ENCODE measurements at regions not wholly inside any gene's neighbourhood (a gene's known extent, or its start where the extent isn't known, plus 50 kb on each side); places are given as distances from the start of the nearest gene placed in this dataset.

GRCh38 chr4:147327322-147327721 is 153.6 kb upstream of the EDNRA start (continued):
- TF ChIP-seq FOXP4 (CRISPR knock-in tag; IDR thresholded peaks at IDR 0.05) = no peak
- TF ChIP-seq EMX1 (CRISPR knock-in tag; IDR thresholded peaks at IDR 0.05) = no peak
- TF ChIP-seq, protein P1, sequence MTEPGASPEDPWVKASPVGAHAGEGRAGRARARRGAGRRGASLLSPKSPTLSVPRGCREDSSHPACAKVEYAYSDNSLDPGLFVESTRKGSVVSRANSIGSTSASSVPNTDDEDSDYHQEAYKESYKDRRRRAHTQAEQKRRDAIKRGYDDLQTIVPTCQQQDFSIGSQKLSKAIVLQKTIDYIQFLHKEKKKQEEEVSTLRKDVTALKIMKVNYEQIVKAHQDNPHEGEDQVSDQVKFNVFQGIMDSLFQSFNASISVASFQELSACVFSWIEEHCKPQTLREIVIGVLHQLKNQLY (CRISPR knock-in tag; IDR thresholded peaks at IDR 0.05) = no peak
- TF ChIP-seq ZNF396 (CRISPR knock-in tag; IDR thresholded peaks at IDR 0.05; ENCODE audit: borderline replicate concordance) = no peak
- TF ChIP-seq PREB (CRISPR knock-in tag; IDR thresholded peaks at IDR 0.05; ENCODE audit: borderline replicate concordance) = no peak

- no peak overlapping the region for H3K27ac Mint-ChIP-seq
- no peak overlapping the region for H3K4me3 Mint-ChIP-seq
- CTCF ChIA-PET = no interaction called here
- TF ChIP-seq PREB (CRISPR knock-in tag; IDR thresholded peaks at IDR 0.05; ENCODE audit: borderline replicate concordance) (no peak), SP1 (CRISPR knock-in tag; conservative IDR thresholded peaks at IDR 0.05) (no peak), CBFB (CRISPR knock-in tag; IDR thresholded peaks at IDR 0.05; ENCODE audit: low read depth) (no peak), NR2C2 (CRISPR knock-in tag; IDR thresholded peaks at IDR 0.05) (no peak), ZNF281 (CRISPR knock-in tag; IDR thresholded peaks at IDR 0.05) (no peak), JAZF1 (CRISPR knock-in tag; IDR thresholded peaks at IDR 0.05) (no peak), CREB1 (CRISPR knock-in tag; IDR thresholded peaks at IDR 0.05) (no peak), ZNF423 (CRISPR knock-in tag; IDR thresholded peaks at IDR 0.05) (no peak), TP53 (CRISPR knock-in tag; IDR thresholded peaks at IDR 0.05) (no peak), JUN (CRISPR knock-in tag; IDR thresholded peaks at IDR 0.05) (no peak), GTF2I (CRISPR knock-in tag; conservative IDR thresholded peaks at IDR 0.05) (no peak), NFE2L1 (CRISPR knock-in tag; IDR thresholded peaks at IDR 0.05) (no peak), HMGXB4 (CRISPR knock-in tag; IDR thresholded peaks at IDR 0.05) (no peak)
- TF ChIP-seq, protein P2, sequence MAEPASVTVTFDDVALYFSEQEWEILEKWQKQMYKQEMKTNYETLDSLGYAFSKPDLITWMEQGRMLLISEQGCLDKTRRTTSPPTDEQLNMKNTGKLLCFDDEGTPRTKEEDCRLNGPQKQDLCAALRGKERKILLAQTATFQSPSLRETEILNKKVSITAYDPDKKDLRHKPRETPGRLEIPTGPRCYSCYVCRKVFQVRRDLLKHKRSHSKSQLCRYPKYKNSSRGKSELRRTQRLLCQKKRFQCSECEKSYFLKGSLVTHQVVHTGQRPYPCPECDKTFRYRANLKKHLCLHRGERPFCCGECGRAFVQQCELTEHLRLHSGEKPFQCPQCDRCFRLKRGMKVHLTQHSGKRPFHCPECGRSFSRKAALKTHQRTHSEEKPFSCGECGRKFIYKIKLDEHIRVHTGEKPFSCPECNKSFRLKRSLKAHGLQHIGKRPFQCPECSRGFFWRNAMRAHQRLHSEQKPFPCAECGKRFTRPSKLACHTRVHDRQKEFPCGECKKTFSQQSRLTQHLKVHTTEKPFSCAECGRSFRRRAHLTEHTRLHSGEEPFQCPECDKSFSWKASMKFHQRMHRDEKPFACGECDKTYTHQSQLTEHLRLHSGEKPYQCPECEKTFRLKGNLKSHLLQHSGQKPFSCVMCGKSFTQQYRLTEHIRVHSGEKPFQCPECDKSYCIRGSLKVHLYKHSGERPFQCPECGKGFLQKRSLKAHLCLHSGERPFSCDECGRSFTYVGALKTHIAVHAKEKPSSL (CRISPR knock-in tag; conservative IDR thresholded peaks at IDR 0.05) = no peak
- TF ChIP-seq, protein P3, sequence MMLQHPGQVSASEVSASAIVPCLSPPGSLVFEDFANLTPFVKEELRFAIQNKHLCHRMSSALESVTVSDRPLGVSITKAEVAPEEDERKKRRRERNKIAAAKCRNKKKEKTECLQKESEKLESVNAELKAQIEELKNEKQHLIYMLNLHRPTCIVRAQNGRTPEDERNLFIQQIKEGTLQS (CRISPR knock-in tag; conservative IDR thresholded peaks at IDR 0.05) = no peak
- TF ChIP-seq, protein P4, sequence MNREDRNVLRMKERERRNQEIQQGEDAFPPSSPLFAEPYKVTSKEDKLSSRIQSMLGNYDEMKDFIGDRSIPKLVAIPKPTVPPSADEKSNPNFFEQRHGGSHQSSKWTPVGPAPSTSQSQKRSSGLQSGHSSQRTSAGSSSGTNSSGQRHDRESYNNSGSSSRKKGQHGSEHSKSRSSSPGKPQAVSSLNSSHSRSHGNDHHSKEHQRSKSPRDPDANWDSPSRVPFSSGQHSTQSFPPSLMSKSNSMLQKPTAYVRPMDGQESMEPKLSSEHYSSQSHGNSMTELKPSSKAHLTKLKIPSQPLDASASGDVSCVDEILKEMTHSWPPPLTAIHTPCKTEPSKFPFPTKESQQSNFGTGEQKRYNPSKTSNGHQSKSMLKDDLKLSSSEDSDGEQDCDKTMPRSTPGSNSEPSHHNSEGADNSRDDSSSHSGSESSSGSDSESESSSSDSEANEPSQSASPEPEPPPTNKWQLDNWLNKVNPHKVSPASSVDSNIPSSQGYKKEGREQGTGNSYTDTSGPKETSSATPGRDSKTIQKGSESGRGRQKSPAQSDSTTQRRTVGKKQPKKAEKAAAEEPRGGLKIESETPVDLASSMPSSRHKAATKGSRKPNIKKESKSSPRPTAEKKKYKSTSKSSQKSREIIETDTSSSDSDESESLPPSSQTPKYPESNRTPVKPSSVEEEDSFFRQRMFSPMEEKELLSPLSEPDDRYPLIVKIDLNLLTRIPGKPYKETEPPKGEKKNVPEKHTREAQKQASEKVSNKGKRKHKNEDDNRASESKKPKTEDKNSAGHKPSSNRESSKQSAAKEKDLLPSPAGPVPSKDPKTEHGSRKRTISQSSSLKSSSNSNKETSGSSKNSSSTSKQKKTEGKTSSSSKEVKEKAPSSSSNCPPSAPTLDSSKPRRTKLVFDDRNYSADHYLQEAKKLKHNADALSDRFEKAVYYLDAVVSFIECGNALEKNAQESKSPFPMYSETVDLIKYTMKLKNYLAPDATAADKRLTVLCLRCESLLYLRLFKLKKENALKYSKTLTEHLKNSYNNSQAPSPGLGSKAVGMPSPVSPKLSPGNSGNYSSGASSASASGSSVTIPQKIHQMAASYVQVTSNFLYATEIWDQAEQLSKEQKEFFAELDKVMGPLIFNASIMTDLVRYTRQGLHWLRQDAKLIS (CRISPR knock-in tag; IDR thresholded peaks at IDR 0.05; ENCODE audit: borderline replicate concordance) = no peak
- H3K36me3 Mint-ChIP-seq = no peaks in the 10 kb centered on the region
- no peak for ATAC-seq
- H3K9me3 Mint-ChIP-seq = no peaks in the 10 kb centered on the region
- no peak for DNase-seq (ENCODE audit: low spot score)
- POLR2A ChIA-PET = no interaction called here
- H3K4me1 Mint-ChIP-seq = no peaks in the 10 kb centered on the region
- no peaks in the 10 kb centered on the region for H3K27me3 Mint-ChIP-seq (ENCODE audit: low read depth)
Measured at GRCh38 chr4:147328189-147328588, 152.7 kb upstream of the EDNRA start.

All from WTC11 (cell line).